Activated T-cell treated with anti-CD3 and anti-CD28 coated beads, Interleukin-2, amount 50 U/mL, for 72 hours (primary cell): ENCODE measurements at regions not wholly inside any gene's neighbourhood (a gene's known extent, or its start where the extent isn't known, plus 50 kb on each side); places are given as distances from the start of the nearest gene placed in this dataset.

Experiments
- ATAC-seq, 2 donors: fragments of 150-1000 bp; cut with Tn5 transposase; replicated peaks in 1 of 2; 2 replicates each; pipeline ENCODE4 v1.10.0; 2021; ENCODE audit warnings: moderate library complexity in 2 of 2, mild to moderate bottlenecking in 1 of 2
- DNase-seq, 2 donors: peaks; one replicate each; pipeline ENCODE4 v3.0.0; 2021 to 2022; ENCODE audit warnings: mixed read lengths in 1 of 2
- H3K27ac Mint-ChIP-seq: one replicate; pipeline ENCODE4 v1.8.0; 2022; ENCODE audit warnings: mild to moderate bottlenecking, moderate library complexity, mixed read lengths
- H3K27me3 Mint-ChIP-seq: one replicate; pipeline ENCODE4 v1.8.0; 2022; ENCODE audit warnings: low read depth, mixed read lengths
- H3K36me3 Mint-ChIP-seq, 2 donors: one replicate each; pipeline ENCODE4 v1.8.0; 2022; ENCODE audit warnings: mixed read lengths in 2 of 2, mild to moderate bottlenecking in 1 of 2; ENCODE audit not compliant: insufficient read depth in 2 of 2
- H3K4me1 Mint-ChIP-seq: one replicate; pipeline ENCODE4 v1.8.0; 2022; ENCODE audit warnings: low read depth, mixed read lengths
- H3K4me3 Mint-ChIP-seq, 2 donors: one replicate each; pipeline ENCODE4 v1.8.0; 2022; ENCODE audit warnings: mild to moderate bottlenecking in 2 of 2, mixed read lengths in 2 of 2, moderate library complexity in 2 of 2
- H3K9me3 Mint-ChIP-seq, 2 donors: one replicate each; pipeline ENCODE4 v1.8.0; 2022; ENCODE audit warnings: mixed read lengths in 2 of 2

- no peaks in the 10 kb centered on the region for H3K9me3 Mint-ChIP-seq
- DNase-seq (no peak), ATAC-seq (no peak)
- no peaks in the 10 kb centered on the region for H3K27me3 Mint-ChIP-seq
- no peaks in the 10 kb centered on the region for H3K4me1 Mint-ChIP-seq
- H3K4me3 Mint-ChIP-seq, result no peak overlapping the region
- H3K36me3 Mint-ChIP-seq, result no peaks in the 10 kb centered on the region
- H3K27ac Mint-ChIP-seq, result no peak overlapping the region
Observed at GRCh38 chr6:119628691-119629594, 279.4 kb upstream of the MAN1A1 start.

GRCh38 chr6:119627908-119628669 is 278.5 kb upstream of the MAN1A1 start:
- H3K27me3 Mint-ChIP-seq, result no peaks in the 10 kb centered on the region
- ATAC-seq, result no peak
- H3K27ac Mint-ChIP-seq, result no peak overlapping the region

GRCh38 chr6:119626884-119627619 is 277.5 kb upstream of the MAN1A1 start:
- ATAC-seq, result no peak
- no peaks in the 10 kb centered on the region for H3K27me3 Mint-ChIP-seq
- H3K36me3 Mint-ChIP-seq, result no peaks in the 10 kb centered on the region
- H3K4me3 Mint-ChIP-seq, result no peak overlapping the region
- H3K9me3 Mint-ChIP-seq, result no peaks in the 10 kb centered on the region
- no peak for DNase-seq
- no peak overlapping the region for H3K27ac Mint-ChIP-seq
- no peaks in the 10 kb centered on the region for H3K4me1 Mint-ChIP-seq

More at GRCh38 chr6:119627908-119628669, 278.5 kb upstream of the MAN1A1 start:
- no peaks in the 10 kb centered on the region for H3K9me3 Mint-ChIP-seq
- DNase-seq, result no peak
- no peaks in the 10 kb centered on the region for H3K4me1 Mint-ChIP-seq
- no peak overlapping the region for H3K4me3 Mint-ChIP-seq
- no peaks in the 10 kb centered on the region for H3K36me3 Mint-ChIP-seq

- Mint-ChIP-seq H3K27me3 (no peaks in the 10 kb centered on the region), H3K4me3 (no peak overlapping the region), H3K27ac (no peak overlapping the region), H3K4me1 (no peaks in the 10 kb centered on the region), H3K36me3 (no peaks in the 10 kb centered on the region), H3K9me3 (peaks cover 0 to 4% of the 10 kb centered on the region in 2 donors)
- no peak for DNase-seq
- no peak for ATAC-seq
Observed at GRCh38 chr6:119620846-119621555, 271.4 kb upstream of the MAN1A1 start.

GRCh38 chr6:119614138-119614537 is 264.6 kb upstream of the MAN1A1 start:
- Mint-ChIP-seq H3K27ac (no peak overlapping the region), H3K9me3 (no peaks in the 10 kb centered on the region), H3K27me3 (no peaks in the 10 kb centered on the region), H3K4me3 (no peak overlapping the region), H3K4me1 (no peaks in the 10 kb centered on the region), H3K36me3 (no peaks in the 10 kb centered on the region)
- DNase-seq (no peak), ATAC-seq (no peak)

DNA sequence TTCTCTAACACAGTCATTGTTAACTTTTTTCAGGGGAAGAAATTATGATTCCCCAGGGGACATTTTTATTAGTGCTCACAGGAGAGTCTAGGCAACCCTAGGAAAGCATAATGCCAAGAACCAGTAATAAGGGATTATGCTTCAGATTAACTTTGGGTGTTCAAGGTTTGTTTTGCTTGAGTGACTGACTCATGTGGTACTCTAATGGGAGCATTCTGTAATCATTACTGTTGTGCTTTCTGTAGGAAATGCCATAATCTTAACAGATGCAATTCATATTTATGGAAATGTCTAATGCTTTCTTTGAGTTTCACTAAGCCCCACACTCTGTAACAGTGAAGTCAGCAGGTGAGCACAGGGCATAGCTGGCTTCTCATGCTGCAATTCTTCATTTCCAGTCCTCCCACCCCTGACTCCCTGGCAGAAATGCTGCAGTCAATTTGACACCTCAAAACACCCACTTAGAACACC is 263.4 kb upstream of the MAN1A1 start:
- Mint-ChIP-seq H3K4me3 (no peak overlapping the region), H3K4me1 (no peaks in the 10 kb centered on the region), H3K36me3 (no peaks in the 10 kb centered on the region), H3K27ac (no peak overlapping the region), H3K27me3 (no peaks in the 10 kb centered on the region), H3K9me3 (no peaks in the 10 kb centered on the region)
- ATAC-seq (no peak), DNase-seq (no peak)

- Mint-ChIP-seq H3K4me1 (no peaks in the 10 kb centered on the region), H3K9me3 (no peaks in the 10 kb centered on the region), H3K36me3 (no peaks in the 10 kb centered on the region), H3K4me3 (no peak overlapping the region), H3K27ac (no peak overlapping the region), H3K27me3 (no peaks in the 10 kb centered on the region)
- DNase-seq (no peak), ATAC-seq (no peak)
Observed at GRCh38 chr6:119612176-119612891, 262.8 kb upstream of the MAN1A1 start.

DNA sequence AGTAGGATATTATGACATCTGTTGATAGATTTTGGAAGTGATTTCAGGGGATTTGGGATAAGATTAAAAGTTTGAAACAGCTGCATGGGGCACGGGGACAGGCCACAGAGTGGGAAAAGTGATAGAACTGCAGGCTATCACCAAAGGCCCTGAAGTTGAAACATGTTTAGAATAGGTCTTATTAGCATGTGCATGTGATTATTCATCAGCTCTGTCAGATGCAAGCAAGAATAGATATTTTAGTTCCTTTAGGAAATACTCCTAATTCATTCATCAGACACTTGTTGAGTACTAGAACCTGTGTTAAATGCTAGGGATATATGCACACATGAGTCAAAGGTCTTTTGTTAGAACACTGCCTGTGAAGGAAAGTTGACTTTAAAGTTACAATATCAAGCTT is 261.2 kb upstream of the MAN1A1 start:
- Mint-ChIP-seq H3K9me3 (no peaks in the 10 kb centered on the region), H3K27ac (no peak overlapping the region), H3K27me3 (no peaks in the 10 kb centered on the region), H3K36me3 (no peaks in the 10 kb centered on the region), H3K4me1 (no peaks in the 10 kb centered on the region), H3K4me3 (no peak overlapping the region)
- DNase-seq (no peak), ATAC-seq (no peak)

DNA sequence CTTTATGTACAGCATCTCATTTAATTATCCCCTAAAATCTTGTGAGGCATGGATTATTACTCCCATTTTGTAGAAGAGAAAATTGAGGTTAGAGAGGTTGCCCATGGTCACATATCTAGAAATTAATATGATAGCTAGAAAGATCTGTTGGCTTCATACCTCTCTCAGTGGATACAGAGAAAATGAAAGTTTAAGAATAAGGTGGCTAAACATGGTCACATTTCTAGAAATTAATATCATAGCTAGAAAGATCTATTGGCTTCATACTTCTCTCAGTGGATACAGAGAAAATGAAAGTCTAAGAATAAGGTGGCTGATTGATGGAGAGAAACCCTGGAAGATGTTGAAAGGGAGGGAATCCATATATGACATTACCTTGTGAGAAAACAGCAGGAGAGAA is 260.7 kb upstream of the MAN1A1 start:
- Mint-ChIP-seq H3K4me1 (no peaks in the 10 kb centered on the region), H3K4me3 (no peak overlapping the region), H3K27me3 (no peaks in the 10 kb centered on the region), H3K36me3 (no peaks in the 10 kb centered on the region), H3K9me3 (no peaks in the 10 kb centered on the region), H3K27ac (no peak overlapping the region)
- DNase-seq, result no peak
- ATAC-seq, result no peak

DNA sequence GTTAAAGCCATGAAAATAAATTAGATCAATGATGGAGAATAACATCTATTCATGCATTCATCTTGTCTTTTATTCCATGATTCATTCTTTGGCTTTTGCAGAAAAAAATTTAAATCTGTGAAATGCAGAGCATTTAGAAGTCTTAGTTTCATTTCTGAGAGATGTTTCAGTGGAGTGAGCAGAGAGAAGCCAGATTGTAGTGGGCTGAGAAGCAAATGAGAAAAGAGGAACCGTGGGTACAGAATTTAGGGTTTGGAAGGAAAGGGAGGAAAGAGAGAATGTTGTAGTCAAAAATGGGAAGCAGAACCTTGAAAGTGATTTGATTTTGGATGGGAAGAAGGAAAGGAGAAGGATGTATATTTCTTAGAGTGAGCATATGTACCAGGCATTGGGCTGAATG is 260.3 kb upstream of the MAN1A1 start:
- H3K27ac Mint-ChIP-seq, result no peak overlapping the region

GRCh38 chr6:119608994-119609393 is 259.4 kb upstream of the MAN1A1 start:
- Mint-ChIP-seq H3K4me1 (no peaks in the 10 kb centered on the region), H3K27me3 (no peaks in the 10 kb centered on the region), H3K27ac (no peak overlapping the region), H3K9me3 (no peaks in the 10 kb centered on the region), H3K4me3 (no peak overlapping the region), H3K36me3 (no peaks in the 10 kb centered on the region)
- DNase-seq (no peak), ATAC-seq (no peak)

More for the DNA sequence above, 260.3 kb upstream of the MAN1A1 start:
- H3K4me1 Mint-ChIP-seq, result no peaks in the 10 kb centered on the region
- H3K9me3 Mint-ChIP-seq, result no peaks in the 10 kb centered on the region
- H3K36me3 Mint-ChIP-seq, result no peaks in the 10 kb centered on the region
- ATAC-seq (no peak), DNase-seq (no peak)
- no peak overlapping the region for H3K4me3 Mint-ChIP-seq
- H3K27me3 Mint-ChIP-seq, result no peaks in the 10 kb centered on the region

- no peak overlapping the region for H3K27ac Mint-ChIP-seq
- no peaks in the 10 kb centered on the region for H3K27me3 Mint-ChIP-seq
- H3K9me3 Mint-ChIP-seq, result no peaks in the 10 kb centered on the region
- no peak overlapping the region for H3K4me3 Mint-ChIP-seq
- H3K4me1 Mint-ChIP-seq, result no peaks in the 10 kb centered on the region
- no peak for ATAC-seq
- no peaks in the 10 kb centered on the region for H3K36me3 Mint-ChIP-seq
- no peak for DNase-seq
Observed at GRCh38 chr6:119604124-119604523, 254.6 kb upstream of the MAN1A1 start.
